Inferior parietal cortex (tissue), 1 donor: ENCODE measurements at regions not wholly inside any gene's neighbourhood (a gene's known extent, or its start where the extent isn't known, plus 50 kb on each side); places are given as distances from the start of the nearest gene placed in this dataset.
A peak's percentile ranks its signal among the peaks of the same experiment; 100 is the strongest.

Experiments
- DNase-seq: peaks from one replicate; pipeline ENCODE4 v3.0.0-alpha.2; 2016; ENCODE audit errors: extremely low spot score

DNA sequence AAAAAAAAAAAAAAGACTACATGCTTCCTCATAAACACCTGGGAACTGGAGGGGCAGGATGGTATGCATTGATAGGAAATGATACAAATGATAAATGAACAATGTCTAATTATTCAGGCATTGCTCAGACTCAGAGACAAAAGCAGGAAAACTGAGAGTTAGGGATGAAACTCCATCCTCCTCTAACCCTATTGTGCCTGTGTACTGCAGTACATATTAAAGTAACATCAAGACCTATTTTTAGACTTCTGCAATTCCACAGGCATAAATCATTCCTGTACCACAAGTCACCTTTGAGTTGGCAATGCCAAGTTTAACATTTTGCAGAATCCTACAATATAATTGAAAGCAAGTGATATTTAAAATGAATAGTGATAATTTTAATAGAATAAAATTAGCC lies 156.5 kb upstream of the USP15 start:
- no peak for DNase-seq

DNA sequence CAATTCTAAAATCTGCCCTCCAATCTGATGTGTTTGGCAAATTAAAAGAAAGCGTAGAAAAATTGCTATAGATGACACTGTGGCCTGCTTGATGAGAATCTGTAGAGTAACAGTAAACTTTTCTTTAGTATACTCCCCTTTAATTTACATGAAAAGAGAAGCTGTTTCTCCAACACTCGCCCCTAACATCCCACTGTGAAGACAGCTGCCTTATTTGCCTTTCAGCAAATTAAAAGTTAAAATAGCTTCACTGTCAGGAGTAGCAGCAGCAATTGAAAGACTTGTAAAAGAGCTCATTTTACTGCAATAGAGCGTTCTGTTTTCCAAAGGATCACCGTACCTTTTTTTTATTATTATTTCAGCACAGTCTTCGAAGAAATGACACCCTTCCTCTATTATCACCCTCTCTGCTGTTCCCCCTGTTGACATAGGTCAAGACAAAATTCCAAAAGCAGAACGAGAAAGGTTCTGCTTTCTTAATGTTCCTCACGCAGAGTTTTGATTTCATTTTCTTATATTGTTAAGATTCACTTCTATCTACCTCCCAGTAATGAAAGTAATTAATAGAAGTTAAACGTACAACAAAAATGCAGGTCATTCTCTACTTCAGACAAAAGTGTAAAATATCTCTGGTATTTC lies 153.5 kb upstream of the USP15 start:
- no peak for DNase-seq

DNA sequence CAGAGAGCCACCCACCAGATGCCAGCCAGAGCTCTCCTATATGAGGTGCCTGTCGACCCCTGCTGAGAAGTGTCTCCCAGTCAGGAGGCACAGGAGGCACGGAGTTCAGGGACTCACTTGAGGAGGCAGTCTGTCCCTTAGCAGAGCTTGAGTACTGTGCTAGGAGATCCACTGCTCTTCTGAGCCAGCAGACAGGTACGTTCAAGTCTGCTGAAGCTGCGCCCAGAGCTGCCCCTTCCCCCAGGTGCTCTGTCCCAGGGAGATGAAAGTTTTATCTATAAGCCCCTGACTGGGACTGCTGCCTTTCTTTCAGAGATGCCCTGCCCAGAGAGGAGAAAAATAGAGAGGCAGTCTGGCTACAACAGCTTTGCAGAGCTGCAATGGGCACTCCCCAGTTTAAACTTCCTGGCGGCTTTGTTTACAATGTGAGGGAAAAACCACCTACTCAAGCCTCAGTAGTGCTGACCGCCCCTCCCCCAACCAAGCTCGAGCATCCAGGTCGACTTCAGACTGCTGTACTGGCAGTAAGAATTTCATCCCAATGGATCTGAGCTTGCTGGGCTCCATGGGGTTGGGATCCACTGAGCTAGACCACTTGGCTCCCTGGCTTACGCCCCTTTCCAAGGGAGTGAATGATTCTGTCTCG lies 146.7 kb upstream of the USP15 start:
- no peak for DNase-seq

DNA sequence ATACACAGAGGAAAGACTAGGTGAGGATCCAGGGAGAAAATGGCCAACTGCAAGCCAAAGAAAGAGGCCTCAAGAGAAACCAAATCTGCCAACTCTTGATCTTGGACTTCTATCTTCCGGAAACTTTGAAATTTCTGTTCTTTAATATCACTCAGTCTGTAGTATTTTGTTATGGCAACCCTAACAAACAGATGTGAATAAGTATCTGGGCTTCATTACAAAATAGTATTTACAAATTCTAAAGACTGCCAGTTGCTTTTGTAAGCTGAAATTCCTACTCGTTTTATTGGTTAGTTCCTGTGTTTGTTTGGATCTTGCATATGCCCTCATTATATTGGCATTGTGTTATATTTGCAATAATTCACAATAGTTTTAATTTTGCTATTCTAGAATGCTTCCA lies 143.2 kb upstream of the USP15 start:
- no peak for DNase-seq

DNA sequence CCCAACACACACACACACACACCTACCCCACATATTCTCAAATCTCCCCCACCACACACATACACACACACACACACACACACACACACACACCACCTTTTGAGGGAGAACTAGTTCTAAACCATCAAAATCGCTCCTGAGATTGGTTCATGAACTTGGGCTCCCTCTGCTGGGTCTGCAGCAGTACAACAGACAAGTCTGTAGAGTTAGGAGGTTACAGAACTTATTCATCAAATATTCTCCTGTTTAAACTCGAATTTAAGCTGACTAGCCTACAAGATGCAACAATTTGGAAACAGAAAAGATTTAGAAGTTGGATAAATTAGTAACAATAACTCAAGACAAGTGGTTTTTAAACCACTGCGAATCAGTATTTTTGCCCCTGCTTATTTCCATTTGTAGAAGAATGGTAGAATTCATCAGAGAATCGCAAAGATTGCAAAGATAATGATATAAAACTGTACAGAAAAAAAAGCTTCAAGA lies 136.4 kb upstream of the USP15 start:
- DNase-seq: peak; percentile 56

DNA sequence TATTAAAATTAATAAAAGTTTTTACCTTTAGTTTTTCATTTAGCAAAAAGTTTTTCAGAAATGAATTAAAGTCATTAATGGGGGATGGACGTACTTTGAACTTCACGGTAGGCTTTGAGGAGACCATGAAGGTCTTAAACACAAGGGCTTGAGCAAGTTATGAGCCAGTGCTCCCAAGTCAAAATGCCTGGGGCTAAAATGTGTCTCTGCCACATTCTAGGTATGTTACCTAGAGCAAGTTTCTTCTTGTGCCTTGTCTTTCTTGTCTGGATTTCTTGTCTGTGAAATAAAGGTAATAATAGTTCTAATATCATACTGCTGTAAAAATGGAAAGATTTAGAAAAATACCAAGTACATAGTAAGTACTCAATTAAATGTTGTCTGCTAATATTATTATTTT lies 132.7 kb upstream of the USP15 start:
- no peak for DNase-seq

DNA sequence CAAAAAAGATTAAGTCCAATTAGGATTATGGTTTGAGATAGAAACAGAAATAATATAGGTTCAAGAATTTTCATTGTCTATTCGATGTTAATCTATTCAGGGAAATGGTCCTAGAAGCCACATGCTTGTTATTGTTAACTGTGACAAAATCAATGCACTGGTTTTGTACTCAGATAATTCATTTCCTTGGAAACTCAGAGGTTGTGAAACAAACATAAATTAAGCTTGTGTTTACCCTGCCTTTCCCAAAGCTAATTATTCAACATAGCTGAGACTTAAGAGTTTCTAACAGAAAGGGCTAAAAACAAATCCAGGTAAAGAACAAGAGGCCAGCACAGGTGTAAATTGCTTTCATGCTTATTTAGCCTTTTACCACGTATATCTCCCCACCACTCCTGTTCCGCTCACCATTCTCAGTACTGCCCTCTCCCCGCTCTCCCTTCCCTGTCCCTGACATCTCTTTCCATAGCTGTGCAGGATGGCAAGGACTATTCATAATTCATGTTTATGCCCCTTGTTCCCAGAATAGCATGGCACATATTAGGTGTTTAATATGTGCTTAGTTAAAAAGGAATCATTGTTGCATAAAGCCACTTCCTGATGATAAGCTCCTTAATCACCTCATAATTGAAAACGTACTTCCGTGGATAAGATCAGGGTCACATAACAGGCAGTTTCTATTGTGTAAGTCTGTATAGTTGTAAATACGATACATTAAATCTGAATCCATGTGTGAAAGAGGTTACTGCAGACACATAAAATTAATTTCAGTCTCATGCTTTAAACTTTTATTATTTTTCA lies 131.8 kb upstream of the USP15 start:
- DNase-seq: no peak

DNA sequence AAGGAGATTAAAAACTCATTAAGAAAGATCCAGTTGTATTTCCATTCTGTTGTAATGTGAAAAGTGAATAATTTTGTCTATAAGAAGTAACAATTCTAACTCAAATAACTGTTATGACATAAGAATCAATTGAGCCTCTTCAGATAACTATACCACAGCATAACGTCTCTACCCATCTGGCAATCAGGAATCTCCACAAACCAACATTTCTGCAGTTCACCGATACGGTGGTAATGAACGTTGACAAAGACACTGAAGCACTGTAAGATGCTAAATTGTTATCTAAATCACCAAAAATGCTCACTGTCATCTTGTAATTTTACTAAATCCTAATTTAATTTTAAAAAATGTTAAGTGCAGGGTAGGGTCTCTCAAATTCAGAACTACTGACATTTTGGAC lies 130.9 kb upstream of the USP15 start:
- DNase-seq: no peak

DNA sequence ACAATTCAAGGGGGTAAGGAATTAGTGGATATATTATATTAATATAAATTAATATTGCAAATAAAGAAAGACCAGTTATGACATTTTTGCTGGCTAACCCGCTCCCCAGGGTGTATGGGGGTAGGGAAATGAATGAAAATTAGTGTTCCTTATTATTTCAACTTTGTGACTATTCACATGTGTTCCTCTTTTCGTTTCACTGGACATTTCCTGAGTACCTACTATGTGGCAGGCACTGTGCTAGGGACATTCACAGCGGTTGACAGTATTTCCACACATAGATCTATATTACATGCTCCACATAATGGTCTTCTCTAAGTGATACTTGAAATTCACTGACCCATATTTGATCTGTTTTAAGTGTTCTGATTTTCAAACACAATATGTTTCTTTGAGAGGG lies 129.8 kb upstream of the USP15 start:
- no peak for DNase-seq

DNA sequence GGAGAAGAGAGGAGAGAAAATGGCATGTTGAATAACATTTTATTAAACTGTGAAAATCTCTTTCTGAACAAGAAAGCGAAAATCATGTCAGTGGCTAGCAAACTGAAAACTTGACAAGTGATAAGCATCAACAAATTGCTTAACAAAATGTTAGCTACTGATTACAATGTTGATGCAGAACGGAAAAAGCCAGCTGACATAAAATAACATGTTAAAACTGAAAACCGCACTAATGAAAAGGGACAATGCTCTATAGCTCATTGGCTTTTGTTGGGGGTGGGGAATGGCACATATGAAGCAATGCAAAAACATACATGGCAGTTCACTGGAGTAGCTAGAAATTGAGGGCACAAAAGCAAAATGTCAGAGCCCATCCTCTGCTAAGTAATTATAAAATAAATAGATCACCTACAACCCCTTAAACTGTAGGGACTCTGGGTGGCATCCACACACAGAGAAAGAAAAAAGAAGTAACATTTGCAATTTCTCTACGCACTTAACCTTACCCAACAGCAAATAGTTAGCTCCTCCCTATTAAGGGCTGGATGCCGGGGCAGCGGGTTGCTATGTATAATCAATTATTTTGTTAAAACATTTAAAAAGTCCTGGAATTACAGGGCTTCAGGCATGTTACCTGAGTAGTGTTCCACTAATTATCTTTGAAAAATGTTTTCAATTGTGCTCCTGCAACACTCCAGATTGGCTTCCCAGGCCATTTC lies 129.2 kb upstream of the USP15 start:
- no peak for DNase-seq

DNA sequence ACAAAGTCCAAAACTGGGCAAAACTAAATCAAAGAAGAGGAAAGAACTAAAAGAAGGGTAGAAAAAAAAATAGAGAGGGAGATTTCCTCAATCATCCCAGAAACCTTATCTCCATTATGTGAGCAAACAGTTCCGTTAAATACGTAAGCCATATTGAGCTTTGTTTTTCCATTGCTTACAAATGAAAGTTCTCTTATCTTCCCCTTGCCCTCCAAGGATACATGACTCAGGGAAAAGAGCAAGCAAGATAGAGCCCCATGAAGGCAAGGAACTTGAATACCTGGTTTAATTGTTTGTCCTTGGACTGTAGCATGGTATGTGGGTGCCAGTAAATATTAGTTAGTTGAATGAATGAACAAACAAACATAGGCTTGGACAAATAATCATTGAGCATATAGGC lies 126.8 kb upstream of the USP15 start:
- DNase-seq: no peak

DNA sequence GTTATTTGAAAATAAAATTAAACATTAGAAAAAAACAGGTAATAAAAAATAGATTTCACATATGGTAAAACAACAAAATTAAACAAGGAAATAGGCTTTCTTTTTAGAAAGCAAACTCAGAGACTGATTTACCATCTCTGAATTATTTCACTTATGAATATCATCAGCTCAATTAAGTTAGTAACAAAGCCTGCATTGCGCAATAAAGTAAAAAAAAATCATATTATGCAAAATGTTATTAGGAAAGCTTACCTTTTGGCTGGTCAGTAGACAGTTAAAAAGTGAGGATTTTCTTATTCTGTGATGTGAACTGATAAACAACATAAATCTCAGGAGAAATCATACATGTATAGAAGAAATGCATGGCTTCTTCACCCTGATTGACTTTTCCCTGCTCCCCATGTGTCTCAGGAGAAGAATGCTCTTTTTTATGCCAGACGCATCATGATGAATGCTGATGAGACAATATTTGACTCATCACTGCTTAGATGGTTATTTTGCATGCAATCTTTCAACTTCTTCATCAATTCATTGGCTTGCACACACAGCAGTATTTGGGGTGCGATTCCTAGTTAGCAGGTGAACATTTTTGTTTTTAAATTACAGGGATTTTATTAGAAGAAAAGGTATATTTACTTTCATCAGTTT lies 124.5 kb upstream of the USP15 start:
- DNase-seq: no peak

DNA sequence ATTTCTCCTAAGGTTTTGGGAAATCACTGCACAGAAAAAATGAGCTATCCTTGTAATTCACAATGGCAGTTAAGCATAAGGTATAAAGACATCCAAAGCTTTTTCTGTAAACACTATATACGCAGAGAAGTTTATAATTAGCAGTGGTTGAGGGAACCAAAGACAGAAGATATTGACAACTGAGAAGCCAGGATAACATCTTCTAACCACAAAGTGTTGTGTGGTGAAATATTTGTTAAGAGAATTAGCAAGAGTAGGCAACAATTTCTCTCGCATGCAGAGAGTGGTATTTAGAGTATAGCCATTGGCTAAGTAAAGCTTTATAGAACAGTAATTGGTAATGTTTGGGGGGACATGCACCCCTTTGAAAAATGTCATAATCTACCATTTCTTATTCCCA lies 123.7 kb upstream of the USP15 start:
- no peak for DNase-seq

DNA sequence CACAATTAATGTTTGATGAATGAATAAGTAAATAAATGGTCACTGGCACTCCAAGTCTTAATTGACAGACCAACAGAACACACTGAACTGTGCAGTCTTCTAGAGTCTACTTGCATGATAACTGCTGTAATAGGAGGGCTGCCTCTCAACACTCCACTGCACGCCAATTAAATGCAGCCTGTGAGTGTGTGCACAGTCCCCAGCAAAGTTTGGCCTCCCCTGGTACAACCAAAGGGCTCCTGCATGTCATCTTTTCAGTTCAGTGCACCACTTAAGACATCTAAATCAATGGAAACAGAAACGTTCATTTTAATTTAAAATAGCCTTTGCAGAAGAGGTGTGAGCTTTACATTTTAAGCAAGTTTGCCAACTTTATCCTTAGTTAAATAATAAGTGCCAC lies 121.7 kb upstream of the USP15 start:
- DNase-seq: no peak

DNA sequence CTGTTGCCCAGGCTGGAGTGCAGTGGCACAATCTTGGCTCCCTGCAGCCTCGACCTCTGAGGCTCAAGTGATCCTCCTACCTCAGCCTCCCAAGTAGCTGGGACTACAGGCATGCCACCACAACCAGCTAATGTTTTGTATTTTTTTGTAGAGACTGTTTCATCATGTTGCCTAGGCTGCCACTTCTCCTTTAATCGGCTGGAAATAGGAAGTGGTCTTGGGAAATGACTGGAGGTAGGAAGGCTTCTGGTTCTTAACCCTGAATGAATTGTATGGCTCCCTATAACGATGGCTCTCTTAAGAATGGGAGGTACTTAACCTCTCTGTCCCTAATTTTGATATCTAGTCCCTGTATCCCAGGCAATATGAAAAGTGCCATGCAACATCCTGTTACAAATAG lies 113.9 kb upstream of the USP15 start:
- DNase-seq: no peak

DNA sequence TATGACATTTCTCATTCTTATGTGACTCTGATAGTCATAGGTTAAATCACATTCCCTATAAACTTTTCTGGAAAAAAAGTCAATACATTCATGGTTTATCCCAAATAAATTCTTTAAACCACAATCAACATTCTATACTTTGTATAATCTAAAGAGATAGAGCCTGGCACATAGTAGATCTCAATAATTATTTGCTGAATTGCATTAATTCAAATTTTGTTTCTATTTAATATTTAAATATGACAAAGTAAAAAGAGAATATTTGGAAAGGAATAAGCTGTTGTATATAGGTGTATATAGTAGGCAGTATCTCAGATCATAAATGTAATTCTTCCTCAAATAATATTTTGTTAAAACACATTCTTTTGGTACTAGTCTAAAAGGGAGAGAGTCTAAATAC lies 102.2 kb upstream of the USP15 start:
- DNase-seq: no peak

DNA sequence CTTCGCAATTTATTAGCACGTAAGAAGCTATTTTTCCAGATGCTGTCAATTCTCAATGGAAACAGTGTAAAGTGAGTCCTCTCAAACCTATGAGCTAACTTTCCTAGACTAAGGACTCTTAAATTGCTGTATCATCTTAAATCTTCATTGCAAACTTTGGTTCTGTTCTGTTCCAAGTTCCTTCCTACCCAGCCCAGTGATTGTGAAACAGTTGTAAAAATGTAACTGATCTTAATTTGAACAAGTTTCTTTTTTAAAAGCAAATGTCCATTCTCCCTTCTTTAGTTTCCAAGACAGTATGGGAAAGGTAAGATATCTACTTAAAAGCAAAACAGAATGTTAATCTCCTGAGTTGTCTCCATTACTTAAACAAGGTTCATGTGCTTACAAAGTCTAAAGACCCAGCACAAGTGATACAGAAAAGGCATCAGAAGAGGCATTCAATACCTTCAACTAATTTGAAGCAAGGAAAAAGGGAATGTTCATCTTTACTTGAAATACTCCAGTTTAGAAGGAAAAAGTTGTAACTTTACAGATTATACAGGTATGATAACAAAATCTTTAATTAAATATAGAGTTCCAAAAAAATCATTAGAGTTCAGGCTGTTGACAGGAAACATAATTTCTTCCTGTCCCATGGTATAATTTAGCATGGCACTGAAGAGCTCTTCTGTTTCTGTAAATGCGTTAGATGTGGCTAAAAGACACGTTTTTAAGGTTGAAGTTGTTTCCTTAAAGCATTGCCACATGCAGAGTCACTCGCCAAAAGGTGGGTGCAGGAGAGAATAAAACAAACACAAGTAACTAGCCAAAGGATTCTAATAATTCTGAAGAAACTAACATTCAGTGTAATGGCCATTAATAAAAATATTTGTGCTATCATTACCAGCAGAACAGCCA lies 101.5 kb upstream of the USP15 start:
- DNase-seq: no peak

DNA sequence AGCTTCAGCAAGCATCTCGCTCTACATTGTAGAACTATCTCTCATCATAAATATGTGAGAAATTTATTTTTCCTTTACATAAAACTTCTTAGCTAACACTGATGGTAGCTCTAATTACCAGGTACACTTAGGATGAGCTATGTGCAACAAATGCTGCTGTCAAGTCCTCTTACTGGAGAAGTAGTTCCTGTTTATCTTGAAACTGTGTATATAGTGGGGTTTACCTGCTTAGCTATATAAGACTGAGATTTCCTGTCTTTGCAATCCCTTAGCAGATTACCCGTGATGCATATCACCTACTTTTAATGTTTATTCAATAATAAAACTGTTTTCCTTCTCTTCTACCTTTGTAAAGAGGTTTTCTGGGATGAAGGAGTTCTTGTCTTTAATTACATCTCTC lies 98.0 kb upstream of the USP15 start:
- no peak for DNase-seq

DNA sequence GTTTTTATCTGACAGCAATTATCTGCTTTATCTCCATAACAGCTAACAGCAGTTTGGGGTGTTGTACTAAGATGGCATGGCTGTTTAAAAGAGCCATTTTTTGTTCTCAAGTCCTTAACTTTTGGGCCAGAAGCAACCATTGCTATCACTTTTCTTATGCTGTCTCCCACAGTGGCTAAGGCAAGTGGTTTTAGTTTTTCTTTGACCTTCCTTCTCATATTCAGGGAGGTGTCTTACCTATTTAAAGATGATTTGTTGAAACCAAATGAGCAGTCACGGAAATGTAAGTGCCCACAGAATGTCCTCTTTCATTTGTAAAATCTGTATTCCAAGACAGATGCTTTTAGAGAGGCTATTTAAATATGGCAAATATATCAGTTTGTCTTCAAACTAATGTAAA lies 96.8 kb upstream of the USP15 start:
- DNase-seq: no peak

DNA sequence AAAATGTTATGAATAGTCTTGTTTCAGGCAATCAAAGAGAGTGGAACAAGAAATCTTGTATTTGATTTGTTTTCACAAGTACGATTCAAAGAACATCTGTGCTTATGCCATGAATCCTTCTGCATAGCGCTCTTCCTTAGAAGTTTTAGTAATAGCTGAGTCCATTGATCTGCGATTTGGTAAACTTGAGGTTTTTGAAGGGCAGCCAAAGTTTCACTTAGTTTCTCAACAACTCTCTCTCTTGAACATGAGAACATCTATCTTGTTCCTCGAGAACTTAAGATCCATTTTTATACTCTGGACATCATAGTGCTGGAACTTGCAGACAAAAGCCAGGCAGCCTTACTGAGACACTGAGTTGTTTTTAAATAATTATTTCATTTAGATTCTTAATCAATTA lies 96.2 kb upstream of the USP15 start:
- no peak for DNase-seq

DNA sequence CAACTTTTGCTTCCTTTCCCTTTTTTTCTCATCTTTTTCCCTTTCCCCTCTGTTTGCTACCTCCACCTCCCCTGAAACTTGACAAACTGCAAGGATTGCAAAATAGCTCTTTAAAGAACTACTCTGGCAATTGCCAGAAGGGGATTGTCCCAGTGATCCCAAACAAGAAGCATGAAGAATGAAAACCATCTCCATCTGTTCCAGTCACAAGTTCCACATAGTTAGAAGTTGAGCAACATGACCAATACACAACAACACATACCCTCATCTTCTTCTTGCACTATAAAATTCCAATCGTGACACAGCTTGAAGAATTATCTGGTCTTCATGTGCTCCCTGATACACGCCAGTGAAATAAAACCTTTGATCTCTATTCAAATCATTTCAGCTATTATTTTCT lies 93.7 kb upstream of the USP15 start:
- no peak for DNase-seq
